Hypothalamus (tissue), 51 donors: ENCODE measurements at regions not wholly inside any gene's neighbourhood (a gene's known extent, or its start where the extent isn't known, plus 50 kb on each side); places are given as distances from the start of the nearest gene placed in this dataset.

Experiments
- DNase-seq, 51 donors: peaks; one replicate each; lab custom pipeline; 2025; lab: John Stamatoyannopoulos, UW

GRCh38 chr17:14779241-14779640, 478.4 kb downstream of the HS3ST3B1 start:
- no peak for DNase-seq

GRCh38 chr17:14777291-14777690, 476.4 kb downstream of the HS3ST3B1 start:
- no peak for DNase-seq

- DNase-seq = no peak
Measured at GRCh38 chr17:14776791-14777190, 475.9 kb downstream of the HS3ST3B1 start.

GRCh38 chr17:14775731-14776492, 475.0 kb downstream of the HS3ST3B1 start:
- DNase-seq = no peak

GRCh38 chr17:14774774-14775173, 473.9 kb downstream of the HS3ST3B1 start:
- DNase-seq = no peak

GRCh38 chr17:14772776-14773175, 471.9 kb downstream of the HS3ST3B1 start:
- DNase-seq = no peak

GRCh38 chr17:14771543-14771942, 470.7 kb downstream of the HS3ST3B1 start:
- no peak for DNase-seq

GRCh38 chr17:14768923-14769322, 468.0 kb downstream of the HS3ST3B1 start:
- DNase-seq = no peak

GRCh38 chr17:14762736-14763479, 462.0 kb downstream of the HS3ST3B1 start:
- no peak for DNase-seq

GRCh38 chr17:14760719-14761411, 460.0 kb downstream of the HS3ST3B1 start:
- no peak for DNase-seq

GRCh38 chr17:14760212-14760611, 459.3 kb downstream of the HS3ST3B1 start:
- no peak for DNase-seq

GRCh38 chr17:14759325-14759724, 458.4 kb downstream of the HS3ST3B1 start:
- DNase-seq = no peak

- DNase-seq = no peak
Measured at GRCh38 chr17:14756479-14756878, 455.6 kb downstream of the HS3ST3B1 start.

- no peak for DNase-seq
Measured at GRCh38 chr17:14755002-14755401, 454.1 kb downstream of the HS3ST3B1 start.

- no peak for DNase-seq
Measured at GRCh38 chr17:14753383-14753782, 452.5 kb downstream of the HS3ST3B1 start.

GRCh38 chr17:14752011-14752410, 451.1 kb downstream of the HS3ST3B1 start:
- no peak for DNase-seq

- DNase-seq = no peak
Measured at GRCh38 chr17:14750866-14751265, 450.0 kb downstream of the HS3ST3B1 start.

- no peak for DNase-seq
Measured at GRCh38 chr17:14749269-14749668, 448.4 kb downstream of the HS3ST3B1 start.

GRCh38 chr17:14748036-14748710, 447.3 kb downstream of the HS3ST3B1 start:
- no peak for DNase-seq

GRCh38 chr17:14747603-14747950, 446.7 kb downstream of the HS3ST3B1 start:
- DNase-seq = no peak
